Heart left ventricle (tissue), 16 donors: ENCODE measurements at regions not wholly inside any gene's neighbourhood (a gene's known extent, or its start where the extent isn't known, plus 50 kb on each side); places are given as distances from the start of the nearest gene placed in this dataset.

Experiments
- ATAC-seq, 4 donors: fragments of 200-7000 bp; cut with Tn5 transposase; one replicate each; pipeline ENCODE4 v1.9.1; 2020 to 2022; ENCODE audit warnings: moderate library complexity in 4 of 4, mild to moderate bottlenecking in 3 of 4, moderate number of reproducible peaks in 1 of 4
- DNase-seq, 5 donors: peaks; one replicate each; pipeline ENCODE4 v3.0.0-alpha.2; 2020
- H3K27ac ChIP-seq, 12 donors: fragments of 200-600 bp; sonication (generic) in 4 of 12; one replicate each; pipeline versions ENCODE4 v1.5.0 to v1.8.0; 2016 to 2022; ENCODE audit warnings: mild to moderate bottlenecking in 2 of 12
- H3K27me3 ChIP-seq, 9 donors: fragments of 200-600 bp; sonication (generic) in 2 of 9; one replicate each; pipeline versions ENCODE4 v1.5.1 to v1.8.0; 2016 to 2022; ENCODE audit warnings: mild to moderate bottlenecking in 3 of 9
- H3K36me3 ChIP-seq, 9 donors: fragments of 200-600 bp; sonication (generic) in 2 of 9; one replicate each; pipeline versions ENCODE4 v1.5.0 to v1.8.0; 2018 to 2022; ENCODE audit warnings: mild to moderate bottlenecking in 2 of 9
- H3K4me1 ChIP-seq, 12 donors: fragments of 200-600 bp; sonication (generic) in 4 of 12; one replicate each; pipeline versions ENCODE4 v1.5.0 to v1.8.0; 2016 to 2022; ENCODE audit warnings: mild to moderate bottlenecking in 3 of 12
- H3K4me3 ChIP-seq, 12 donors: fragments of 200-600 bp; sonication (generic) in 4 of 12; one replicate each; pipeline versions ENCODE4 v1.5.0 to v1.8.0; 2017 to 2022; ENCODE audit warnings: mild to moderate bottlenecking in 9 of 12, moderate library complexity in 4 of 12
- H3K9me3 ChIP-seq, 12 donors: fragments of 200-600 bp; sonication (generic) in 4 of 12; one replicate each; pipeline versions ENCODE4 v1.5.0 to v1.8.0; 2016 to 2022; ENCODE audit warnings: mild to moderate bottlenecking in 1 of 12
- POLR2A ChIP-seq, 2 donors: fragments of 450-650 bp; IDR thresholded peaks; one replicate each; pipeline ENCODE4 v1.6.1; 2017; ENCODE audit warnings: antibody characterized with exemption in 2 of 2, mild to moderate bottlenecking in 2 of 2, moderate library complexity in 2 of 2
- WGBS, 4 donors: extraction: QIAGEN DNeasy Blood & Tissue Kit in 2 of 4; methylation state at CpG; one replicate each; pipeline versions ENCODE4 v1.1.5 to v1.1.7; 2013 to 2018; 5-methylcytosine and 5-hydroxymethylcytosine counted together
- intact Hi-C, 10 donors: fragments of 100-400 bp; cut with DNase I; formaldehyde crosslinking; loops; one replicate each; pipeline versions ENCODE4 v1.11.1 to v1.14.2; 2022
- TF ChIP-seq, protein P1 (sequence below), 12 donors: fragments of 200-600 bp; sonication (generic) in 4 of 12; IDR thresholded peaks; one replicate each; pipeline versions ENCODE4 v1.5.0 to v1.8.0; 2018 to 2022; ENCODE audit warnings: antibody characterized with exemption in 12 of 12, mild to moderate bottlenecking in 5 of 12
- donor health status: ischemic (EF 13 %, LVEDD 7.1; RV severe dilation, severe dysfunction).
- donor health status: healthy with polysubstance abuse.
- donor health status: DM: no; HTN: yes; CAD: no.
- donor health status: DM: no; HTN: no; CAD: no.
- donor health status: ischemic (EF 25% LVEDD 6.9; RV normal size, moderate dysfunction).
- donor health status: ischemic (EF 25% LVEDD 5.7; RV mildly dilated, moderate dysfunction).
- donor health status: healthy.
- donor health status: DM: yes; HTN: yes; CAD: no.
- donor health status: ischemic (EF 35%, LVEDD 5.7; RV mildly dilated, moderate dysfunction).
- donor health status: nonischemic (EF 11% LVEDD 7.7; RV severe dilation, severe dysfunction).
- donor health status: DM: yes; HTN: yes; CAD: no.
- donor health status: PGD.
- donor health status: ischemic (EF 29% LVEDD 5.4; RV normal size, mild dysfunction).
- donor health status: nonischemic (EF 23%, LVEDD 6.1; RV moderate dilation, normal function).

DNA sequence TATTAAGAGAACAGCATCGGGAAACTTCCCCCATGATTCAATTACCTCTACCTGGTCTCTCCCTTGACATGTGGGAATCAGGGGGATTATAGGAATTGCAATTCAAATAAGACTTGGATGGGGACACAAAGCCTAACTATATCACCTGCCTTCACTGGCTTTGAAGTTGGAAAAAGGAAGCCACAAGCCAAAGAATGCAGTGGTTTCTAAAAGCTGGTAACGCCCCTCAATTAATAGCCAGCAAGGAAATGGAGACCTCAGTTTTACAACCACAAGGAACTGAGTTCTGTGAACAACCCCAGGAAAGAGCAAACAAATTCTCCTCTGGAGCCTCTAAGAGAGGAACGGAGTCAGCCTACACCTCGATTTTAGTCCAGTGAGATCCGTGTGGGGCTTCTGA is 244.1 kb downstream of the TFAP2A start:
- Histone ChIP-seq H3K36me3 (no peaks in the 10 kb centered on the region), H3K4me1 (no peaks in the 10 kb centered on the region), H3K27me3 (no peaks in the 10 kb centered on the region), H3K9me3 (no peaks in the 10 kb centered on the region), H3K27ac (no peak overlapping the region), H3K4me3 (no peak overlapping the region)
- intact Hi-C loops = no loop called here
- ATAC-seq (no peak), DNase-seq (no peak)
- no peak for TF ChIP-seq POLR2A (IDR thresholded peaks at IDR 0.05)
- TF ChIP-seq, protein P1, sequence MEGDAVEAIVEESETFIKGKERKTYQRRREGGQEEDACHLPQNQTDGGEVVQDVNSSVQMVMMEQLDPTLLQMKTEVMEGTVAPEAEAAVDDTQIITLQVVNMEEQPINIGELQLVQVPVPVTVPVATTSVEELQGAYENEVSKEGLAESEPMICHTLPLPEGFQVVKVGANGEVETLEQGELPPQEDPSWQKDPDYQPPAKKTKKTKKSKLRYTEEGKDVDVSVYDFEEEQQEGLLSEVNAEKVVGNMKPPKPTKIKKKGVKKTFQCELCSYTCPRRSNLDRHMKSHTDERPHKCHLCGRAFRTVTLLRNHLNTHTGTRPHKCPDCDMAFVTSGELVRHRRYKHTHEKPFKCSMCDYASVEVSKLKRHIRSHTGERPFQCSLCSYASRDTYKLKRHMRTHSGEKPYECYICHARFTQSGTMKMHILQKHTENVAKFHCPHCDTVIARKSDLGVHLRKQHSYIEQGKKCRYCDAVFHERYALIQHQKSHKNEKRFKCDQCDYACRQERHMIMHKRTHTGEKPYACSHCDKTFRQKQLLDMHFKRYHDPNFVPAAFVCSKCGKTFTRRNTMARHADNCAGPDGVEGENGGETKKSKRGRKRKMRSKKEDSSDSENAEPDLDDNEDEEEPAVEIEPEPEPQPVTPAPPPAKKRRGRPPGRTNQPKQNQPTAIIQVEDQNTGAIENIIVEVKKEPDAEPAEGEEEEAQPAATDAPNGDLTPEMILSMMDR (IDR thresholded peaks at IDR 0.05) = no peak
- 77 to 83% (median 80%) methylated on average over 5 of the region's 5 CpGs for WGBS, 4 donors

DNA sequence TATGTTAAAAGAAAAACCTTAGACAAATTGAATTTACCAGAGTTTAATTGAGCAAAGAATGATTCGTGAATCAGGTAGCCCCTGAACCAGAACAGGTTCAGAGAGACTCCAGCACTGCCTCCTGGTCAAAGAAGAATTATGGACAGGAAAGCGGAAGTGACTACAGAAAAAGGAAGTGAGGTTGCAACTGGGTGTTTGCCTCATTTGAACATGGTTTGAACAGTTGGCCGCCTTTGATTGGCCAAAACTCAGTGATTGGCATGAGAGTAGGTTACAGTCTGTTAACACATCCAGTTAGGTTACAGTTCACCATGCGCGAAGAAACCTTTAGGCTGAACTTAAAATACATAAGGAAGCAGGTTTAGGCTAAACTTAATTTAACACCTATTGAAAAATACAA is 248.8 kb downstream of the TFAP2A start:
- ATAC-seq (no peak), DNase-seq (no peak)
- Histone ChIP-seq H3K9me3 (no peaks in the 10 kb centered on the region), H3K27me3 (no peaks in the 10 kb centered on the region), H3K4me3 (no peak overlapping the region), H3K27ac (no peak overlapping the region), H3K36me3 (no peaks in the 10 kb centered on the region), H3K4me1 (no peaks in the 10 kb centered on the region)
- 87 to 93% (median 90%) methylated on average over 5 of the region's 5 CpGs for WGBS, 4 donors
- intact Hi-C loops = no loop called here
- TF ChIP-seq POLR2A (IDR thresholded peaks at IDR 0.05) = no peak
- TF ChIP-seq, protein P1 (IDR thresholded peaks at IDR 0.05) = no peak

DNA sequence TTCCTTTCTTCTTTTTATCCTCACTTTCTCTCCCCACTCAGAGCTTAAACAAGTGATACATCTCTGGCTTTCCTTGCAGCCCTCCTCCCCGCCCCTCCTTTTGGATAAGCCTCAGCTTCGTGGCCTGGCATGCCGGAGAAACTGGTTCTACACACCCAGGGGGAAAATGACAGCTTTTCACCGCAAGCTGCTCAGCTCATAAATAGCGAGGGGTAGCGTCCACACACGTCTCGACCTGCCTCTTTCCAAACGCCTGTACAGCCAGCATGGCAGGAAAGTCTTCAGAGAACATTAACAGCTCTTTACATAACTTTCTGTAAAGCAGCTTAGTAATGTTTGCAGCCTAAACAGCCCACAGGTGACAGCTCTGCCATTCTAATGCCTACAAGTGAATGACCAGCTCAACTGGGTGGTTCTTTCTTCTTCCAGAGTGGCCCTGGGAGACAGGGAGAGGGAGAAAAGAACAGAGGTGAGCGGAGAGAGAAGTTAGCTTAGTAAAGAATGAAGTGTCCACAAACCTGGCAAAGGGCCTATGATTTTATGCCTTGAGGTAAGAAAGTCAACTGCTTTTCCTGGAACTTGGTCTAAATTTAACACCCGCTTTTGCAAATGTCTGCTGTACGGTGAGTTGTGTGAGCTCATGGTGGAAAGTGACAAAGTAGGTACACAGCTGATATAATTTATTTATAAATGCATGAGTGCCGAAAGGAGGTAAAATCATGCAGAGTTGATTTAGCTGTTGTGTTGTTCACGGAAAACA is 251.5 kb downstream of the TFAP2A start:
- no peak overlapping the region for H3K4me3 ChIP-seq
- WGBS, 4 donors = 52 to 64% (median 56%) methylated on average over 14 of the region's 14 CpGs
- no peak overlapping the region for H3K27ac ChIP-seq
- no peaks in the 10 kb centered on the region for H3K36me3 ChIP-seq
- no peaks in the 10 kb centered on the region for H3K27me3 ChIP-seq
- ATAC-seq (no peak), DNase-seq (no peak)
- H3K9me3 ChIP-seq = peaks cover 0 to 7% (median 0%) of the 10 kb centered on the region in 12 donors
- intact Hi-C loops = no loop called here
- TF ChIP-seq, protein P1 (IDR thresholded peaks at IDR 0.05) = no peak
- no peak for TF ChIP-seq POLR2A (IDR thresholded peaks at IDR 0.05)
- H3K4me1 ChIP-seq = no peaks in the 10 kb centered on the region

- Histone ChIP-seq H3K36me3 (no peaks in the 10 kb centered on the region), H3K27ac (no peak overlapping the region), H3K27me3 (no peaks in the 10 kb centered on the region), H3K4me1 (no peaks in the 10 kb centered on the region), H3K9me3 (peaks cover 0 to 15% (median 1%) of the 10 kb centered on the region in 12 donors), H3K4me3 (no peak overlapping the region)
- intact Hi-C loops = no loop called here
- TF ChIP-seq, protein P1 (IDR thresholded peaks at IDR 0.05) = no peak
- no peak for TF ChIP-seq POLR2A (IDR thresholded peaks at IDR 0.05)
- no peak for ATAC-seq
- no peak for DNase-seq
- WGBS, 4 donors = 88 to 96% (median 93%) methylated on average over 4 of the region's 4 CpGs
Observed at GRCh38 chr6:10156875-10157274, 258.0 kb downstream of the TFAP2A start.
